A549 (cell line): ENCODE measurements at regions not wholly inside any gene's neighbourhood (a gene's known extent, or its start where the extent isn't known, plus 50 kb on each side); places are given as distances from the start of the nearest gene placed in this dataset.

Experiments
- CHD2 ChIP-seq: fragments of 150-350 bp; IDR thresholded peaks from 2 replicates; pipeline ENCODE4 v1.6.1; 2014; ENCODE audit warnings: low read length; ENCODE audit not compliant: partially characterized antibody
- CTCF ChIP-seq: fragments of >200 bp; sonication (Bioruptor Twin); formaldehyde crosslinking; IDR thresholded peaks from 3 replicates; pipeline ENCODE4 v1.5.1; 2016
- EP300 ChIP-seq, 2 experiments: fragments of >200 bp; sonication (Bioruptor Twin); formaldehyde crosslinking; IDR thresholded peaks; 2 replicates in 1 of 2; 3 replicates in 1 of 2; pipeline ENCODE4 v1.6.1; 2016 to 2017
- HDAC2 ChIP-seq: fragments of 200-600 bp; sonication (generic); IDR thresholded peaks from 2 replicates; pipeline ENCODE4 v1.6.1; 2016
- HOXA7 ChIP-seq: fragments of 250-450 bp; sonication (Bioruptor Pico); IDR thresholded peaks from 2 replicates; pipeline ENCODE4 v1.5.0; 2020; ENCODE audit warnings: mild to moderate bottlenecking, moderate library complexity
- JUN ChIP-seq, 2 experiments: fragments of >200 bp; sonication (Bioruptor Twin); formaldehyde crosslinking; IDR thresholded peaks; 2 replicates in 1 of 2; 3 replicates in 1 of 2; pipeline ENCODE4 v1.6.1; 2016 to 2017
- KDM1A ChIP-seq: fragments of 200-600 bp; sonication (generic); IDR thresholded peaks from 2 replicates; pipeline ENCODE4 v1.6.1; 2016; ENCODE audit warnings: low read depth, mild to moderate bottlenecking
- KDM5A ChIP-seq: fragments of 200-600 bp; sonication (generic); IDR thresholded peaks from 2 replicates; pipeline ENCODE4 v1.6.1; 2016; ENCODE audit warnings: antibody characterized with exemption, mild to moderate bottlenecking
- MAX ChIP-seq: IDR thresholded peaks from 2 replicates; pipeline ENCODE4 v1.6.1; 2012
- MAZ ChIP-seq: fragments of 150-350 bp; IDR thresholded peaks from 2 replicates; pipeline ENCODE4 v1.6.1; 2014; ENCODE audit warnings: antibody characterized with exemption, low read depth, low read length, borderline replicate concordance
- PBX3 ChIP-seq: IDR thresholded peaks from 2 replicates; pipeline ENCODE4 v1.6.1; 2012
- POLR2A ChIP-seq: IDR thresholded peaks from 2 replicates; pipeline ENCODE4 v1.6.1; 2012; ENCODE audit warnings: mild to moderate bottlenecking, low read length
- RCOR1 ChIP-seq: fragments of 150-350 bp; IDR thresholded peaks from 2 replicates; pipeline ENCODE4 v1.6.1; 2014; ENCODE audit warnings: antibody characterized with exemption, low read length, low read depth
- REST ChIP-seq: fragments of 200-600 bp; sonication (generic); IDR thresholded peaks from 2 replicates; pipeline ENCODE4 v1.6.1; 2016; ENCODE audit warnings: antibody characterized with exemption, mild to moderate bottlenecking, moderate library complexity

GRCh38 chr14:56471056-56471455 is 108.5 kb upstream of the TMEM260 start:
- TF ChIP-seq EP300 (IDR thresholded peaks at IDR 0.05) = no peak
- no peak for TF ChIP-seq PBX3
- TF ChIP-seq CHD2 = no peak
- TF ChIP-seq REST = no peak
- no peak for TF ChIP-seq MAX
- TF ChIP-seq JUN (IDR thresholded peaks at IDR 0.05) = no peak
- no peak for TF ChIP-seq RCOR1
- TF ChIP-seq CTCF = no peak
- no peak for TF ChIP-seq HDAC2
- no peak for TF ChIP-seq POLR2A
- TF ChIP-seq KDM1A = no peak
- no peak for TF ChIP-seq KDM5A
- TF ChIP-seq MAZ = no peak
- TF ChIP-seq HOXA7 (CRISPR knock-in tag) = no peak
